ENCODE measurements at regions not wholly inside any gene's neighbourhood (a gene's known extent, or its start where the extent isn't known, plus 50 kb on each side); places are given as distances from the start of the nearest gene placed in this dataset.

DNA sequence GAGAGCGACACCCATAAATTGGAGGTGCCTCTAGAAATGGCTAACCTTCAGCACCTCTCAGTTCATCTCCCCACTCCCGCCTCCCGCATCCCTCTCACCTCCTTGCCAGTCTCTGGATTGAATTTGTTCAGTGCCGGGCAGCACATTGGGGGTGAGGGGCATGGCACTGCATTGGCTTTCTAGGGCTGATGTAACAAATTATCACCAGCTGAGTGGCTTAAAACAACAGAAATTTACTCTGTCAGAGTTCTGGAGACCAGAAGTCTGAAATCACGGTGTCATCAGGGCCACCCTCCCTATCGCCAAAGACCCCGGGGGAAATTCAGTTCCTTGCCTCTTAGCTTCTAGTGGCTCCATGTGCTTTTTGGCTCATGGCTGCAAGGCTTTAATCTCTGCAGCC, 105.1 kb upstream of the RBPJ start:
- TF ChIP-seq, protein P1, sequence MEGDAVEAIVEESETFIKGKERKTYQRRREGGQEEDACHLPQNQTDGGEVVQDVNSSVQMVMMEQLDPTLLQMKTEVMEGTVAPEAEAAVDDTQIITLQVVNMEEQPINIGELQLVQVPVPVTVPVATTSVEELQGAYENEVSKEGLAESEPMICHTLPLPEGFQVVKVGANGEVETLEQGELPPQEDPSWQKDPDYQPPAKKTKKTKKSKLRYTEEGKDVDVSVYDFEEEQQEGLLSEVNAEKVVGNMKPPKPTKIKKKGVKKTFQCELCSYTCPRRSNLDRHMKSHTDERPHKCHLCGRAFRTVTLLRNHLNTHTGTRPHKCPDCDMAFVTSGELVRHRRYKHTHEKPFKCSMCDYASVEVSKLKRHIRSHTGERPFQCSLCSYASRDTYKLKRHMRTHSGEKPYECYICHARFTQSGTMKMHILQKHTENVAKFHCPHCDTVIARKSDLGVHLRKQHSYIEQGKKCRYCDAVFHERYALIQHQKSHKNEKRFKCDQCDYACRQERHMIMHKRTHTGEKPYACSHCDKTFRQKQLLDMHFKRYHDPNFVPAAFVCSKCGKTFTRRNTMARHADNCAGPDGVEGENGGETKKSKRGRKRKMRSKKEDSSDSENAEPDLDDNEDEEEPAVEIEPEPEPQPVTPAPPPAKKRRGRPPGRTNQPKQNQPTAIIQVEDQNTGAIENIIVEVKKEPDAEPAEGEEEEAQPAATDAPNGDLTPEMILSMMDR (IDR thresholded peaks at IDR 0.05; ENCODE audit: low read length), result no peak
- TF ChIP-seq EZH2 (IDR thresholded peaks at IDR 0.05; ENCODE audit: borderline replicate concordance, low read length), result no peak

All from OCI-LY1 (cell line).